Activated CD8-positive, alpha-beta T cell treated with anti-CD3 and anti-CD28 coated beads for 36 hours (primary cell): ENCODE measurements at regions not wholly inside any gene's neighbourhood (a gene's known extent, or its start where the extent isn't known, plus 50 kb on each side); places are given as distances from the start of the nearest gene placed in this dataset.
"Not testable (repeated sequence)": the region's sequence is repeated elsewhere in the genome, so short reads cannot be mapped to it uniquely, and the experiment has no call there.

Experiments used
- ATAC-seq: fragments of 200-7000 bp; cut with Tn5 transposase; one replicate; pipeline ENCODE4 v1.10.0; 2021; ENCODE audit warnings: mild to moderate bottlenecking, moderate library complexity
- CTCF ChIA-PET: fragments of 350-600 bp; sonication (Branson Sonifier 250); formaldehyde crosslinking; loops from one replicate; lab custom pipeline; 2021; ENCODE audit warnings: antibody characterized with exemption; lab: Charles Lee
- POLR2A ChIA-PET: fragments of 350-600 bp; sonication (Branson Sonifier 250); formaldehyde crosslinking; loops from one replicate; lab custom pipeline; 2021; ENCODE audit warnings: antibody characterized with exemption; lab: Charles Lee
- DNase-seq: peaks from one replicate; pipeline ENCODE4 v3.0.0-alpha.2; 2020
- H3K27ac Mint-ChIP-seq: one replicate; pipeline ENCODE4 v1.8.0; 2021; ENCODE audit warnings: mild to moderate bottlenecking, mixed read lengths
- H3K27me3 Mint-ChIP-seq: one replicate; pipeline ENCODE4 v1.8.0; 2021; ENCODE audit warnings: mixed read lengths
- H3K36me3 Mint-ChIP-seq: one replicate; pipeline ENCODE4 v1.8.0; 2021; ENCODE audit warnings: low read depth, mixed read lengths
- H3K4me1 Mint-ChIP-seq: one replicate; pipeline ENCODE4 v1.8.0; 2021; ENCODE audit warnings: low read depth, mixed read lengths
- H3K4me3 Mint-ChIP-seq: one replicate; pipeline ENCODE4 v1.8.0; 2021; ENCODE audit warnings: mild to moderate bottlenecking, moderate library complexity, mixed read lengths
- H3K9me3 Mint-ChIP-seq: one replicate; pipeline ENCODE4 v1.8.0; 2021; ENCODE audit warnings: mixed read lengths
- CTCF ChIP-seq: fragments of 200-600 bp; IDR thresholded peaks from one replicate; pipeline ENCODE4 v1.8.0; 2022; ENCODE audit warnings: antibody characterized with exemption, mild to moderate bottlenecking
- intact Hi-C: fragments of 100-400 bp; cut with micrococcal nuclease; formaldehyde crosslinking; loops from one replicate; pipeline ENCODE4 v1.10.0; 2022

GRCh38 chr2:160613466-160614153, 120.0 kb upstream of the RBMS1 start:
- intact Hi-C loops = no loop called here
- H3K27me3 Mint-ChIP-seq = peaks cover 2% of the 10 kb centered on the region
- H3K27ac Mint-ChIP-seq = no peak overlapping the region
- no peaks in the 10 kb centered on the region for H3K36me3 Mint-ChIP-seq
- POLR2A ChIA-PET = no interaction called here
- CTCF ChIA-PET = interaction anchor here (0.9 kb wide), 1 partner anchor 353 kb away, joined by 3 read pairs; no protein-coding TSS in a partner anchor
- ATAC-seq = peak; percentile 62
- no peak overlapping the region for H3K4me3 Mint-ChIP-seq
- H3K4me1 Mint-ChIP-seq = peaks cover 15% of the 10 kb centered on the region
- peaks cover 11% of the 10 kb centered on the region for H3K9me3 Mint-ChIP-seq
- no peak for DNase-seq
- TF ChIP-seq CTCF = no peak

DNA sequence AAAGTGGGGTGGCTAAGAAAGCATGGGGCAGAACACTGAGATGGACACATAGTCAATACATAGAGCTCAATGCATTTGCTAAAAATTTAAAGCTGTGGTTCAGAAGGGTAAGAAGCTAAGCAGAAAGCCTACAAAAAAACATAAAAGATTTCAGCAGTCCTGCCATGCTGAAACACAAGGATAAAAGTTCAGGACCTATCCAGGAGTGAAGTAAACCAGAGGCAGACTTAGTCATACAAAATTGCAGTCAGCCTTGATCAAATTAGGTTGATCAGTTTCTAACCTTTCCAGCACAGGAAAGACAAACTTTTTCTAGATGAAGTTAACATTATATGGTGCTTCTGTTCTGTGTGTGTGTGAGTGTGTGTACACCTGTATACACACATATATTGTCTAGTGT, 120.8 kb upstream of the RBMS1 start:
- Mint-ChIP-seq H3K27me3 (peaks cover 2% of the 10 kb centered on the region), H3K36me3 (no peaks in the 10 kb centered on the region), H3K9me3 (peaks cover 11% of the 10 kb centered on the region), H3K4me1 (peaks cover 9% of the 10 kb centered on the region), H3K4me3 (no peak overlapping the region), H3K27ac (no peak overlapping the region)
- intact Hi-C loops = no loop called here
- ChIA-PET POLR2A (no interaction called here), CTCF (interaction anchor here (1.0 kb wide), 1 partner anchor 17 kb away, joined by 4 read pairs; no protein-coding TSS in a partner anchor)
- DNase-seq = no peak
- TF ChIP-seq CTCF = no peak
- no peak for ATAC-seq

DNA sequence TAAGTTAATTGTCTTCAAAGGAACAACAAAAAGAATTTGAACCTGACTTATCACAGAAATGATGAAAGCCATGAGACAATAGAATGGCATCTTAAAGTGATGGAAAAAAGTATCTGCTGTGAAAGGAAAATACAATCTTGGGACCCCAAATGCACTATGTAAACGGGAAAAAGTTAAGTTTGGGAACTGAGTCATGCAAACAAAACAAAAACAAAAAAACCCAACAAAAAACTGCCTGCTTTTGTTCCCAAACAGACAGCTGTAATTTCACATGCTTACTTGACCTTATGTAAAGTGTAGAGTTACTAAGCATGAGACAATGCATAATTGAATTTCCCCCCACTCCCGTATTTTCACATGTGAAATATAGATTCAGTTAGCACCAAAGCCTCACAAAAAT, 122.1 kb upstream of the RBMS1 start:
- Mint-ChIP-seq H3K27me3 (peaks cover 2% of the 10 kb centered on the region), H3K27ac (no peak overlapping the region), H3K4me3 (no peak overlapping the region), H3K36me3 (no peaks in the 10 kb centered on the region), H3K9me3 (peaks cover 11% of the 10 kb centered on the region), H3K4me1 (peaks cover 5% of the 10 kb centered on the region)
- ATAC-seq (no peak), DNase-seq (no peak)
- intact Hi-C loops = no loop called here
- POLR2A ChIA-PET = no interaction called here
- no peak for TF ChIP-seq CTCF
- CTCF ChIA-PET = no interaction called here

DNA sequence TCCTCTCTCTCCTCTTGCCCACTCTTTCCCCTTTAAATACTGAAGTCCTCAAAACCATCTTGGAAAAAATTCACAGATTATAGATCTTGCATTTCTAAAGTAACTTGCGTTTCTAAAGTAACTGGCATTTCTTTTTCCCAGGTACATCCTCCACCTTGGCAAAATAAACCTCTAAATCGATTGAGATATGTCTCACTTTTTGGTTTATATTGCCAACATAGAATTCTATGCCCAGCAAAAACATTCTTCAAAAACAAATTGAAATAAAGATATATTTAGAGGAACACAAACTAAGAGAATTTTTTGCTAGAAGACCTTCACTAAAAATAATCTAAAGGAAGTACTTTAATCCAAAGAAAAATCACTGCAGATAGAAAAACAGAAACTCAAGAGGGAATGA, 122.5 kb upstream of the RBMS1 start:
- ATAC-seq (no peak), DNase-seq (no peak)
- H3K9me3 Mint-ChIP-seq = peaks cover 11% of the 10 kb centered on the region
- no peaks in the 10 kb centered on the region for H3K36me3 Mint-ChIP-seq
- POLR2A ChIA-PET = no interaction called here
- H3K27ac Mint-ChIP-seq = no peak overlapping the region
- peaks cover 5% of the 10 kb centered on the region for H3K4me1 Mint-ChIP-seq
- intact Hi-C loops = no loop called here
- CTCF ChIA-PET = no interaction called here
- peaks cover 2% of the 10 kb centered on the region for H3K27me3 Mint-ChIP-seq
- H3K4me3 Mint-ChIP-seq = no peak overlapping the region
- TF ChIP-seq CTCF = no peak

DNA sequence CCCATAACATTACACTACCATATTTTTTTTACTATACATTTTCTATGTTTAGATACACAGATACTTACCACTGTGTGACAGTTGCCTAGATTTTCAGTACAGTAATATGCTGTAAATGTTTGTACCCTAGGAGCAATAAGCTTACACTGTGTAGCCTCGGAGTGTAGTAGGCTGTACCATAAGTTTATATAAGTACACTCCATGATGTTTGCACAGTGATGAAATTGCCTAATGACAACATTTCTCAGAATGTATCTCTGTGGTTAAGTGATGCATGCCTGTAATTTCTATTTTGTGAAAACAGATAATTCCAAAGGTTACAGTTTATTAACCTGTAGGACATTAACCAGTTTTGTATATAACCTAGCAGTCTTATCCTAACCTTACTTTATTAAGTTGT, 128.1 kb upstream of the RBMS1 start:
- H3K27ac Mint-ChIP-seq = no peak overlapping the region
- POLR2A ChIA-PET = no interaction called here
- no peaks in the 10 kb centered on the region for H3K27me3 Mint-ChIP-seq
- H3K4me3 Mint-ChIP-seq = no peak overlapping the region
- intact Hi-C loops = no loop called here
- H3K4me1 Mint-ChIP-seq = no peaks in the 10 kb centered on the region
- CTCF ChIA-PET = no interaction called here
- DNase-seq (no peak), ATAC-seq (no peak)
- H3K36me3 Mint-ChIP-seq = no peaks in the 10 kb centered on the region
- no peak for TF ChIP-seq CTCF
- H3K9me3 Mint-ChIP-seq = peaks cover 3% of the 10 kb centered on the region

DNA sequence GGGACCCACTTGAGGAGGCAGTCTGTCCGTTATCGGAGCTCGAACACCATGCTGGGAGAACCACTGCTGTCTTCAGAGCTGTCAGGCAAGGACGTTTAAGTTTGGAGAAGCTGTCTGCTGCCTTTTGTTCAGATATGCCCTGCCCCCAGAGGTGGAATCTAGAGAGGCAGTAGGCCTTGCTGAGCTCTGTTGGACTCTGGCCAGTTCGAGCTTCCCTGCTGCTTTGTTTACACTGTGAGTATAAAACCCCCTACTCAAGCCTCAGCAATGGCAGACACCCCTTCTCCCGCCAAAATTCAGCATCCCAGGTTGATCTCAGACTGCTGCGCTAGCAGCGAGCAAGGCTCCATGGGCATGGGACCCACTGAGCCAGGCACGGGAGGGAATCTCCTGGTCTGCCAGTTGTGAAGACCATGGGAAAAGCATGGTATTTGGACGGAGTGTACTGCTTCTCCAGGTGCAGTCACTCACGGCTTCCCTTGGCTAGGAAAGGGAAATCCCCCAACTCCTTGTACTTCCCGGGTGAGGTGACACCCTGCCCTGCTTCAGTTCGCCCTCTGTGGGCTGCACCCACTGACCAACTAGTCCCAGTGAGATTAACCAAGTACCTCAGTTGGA, 134.5 kb upstream of the RBMS1 start:
- H3K27ac Mint-ChIP-seq, CTCF ChIA-PET, intact Hi-C loops, H3K27me3 Mint-ChIP-seq, H3K9me3 Mint-ChIP-seq, H3K36me3 Mint-ChIP-seq, H3K4me3 Mint-ChIP-seq, DNase-seq, ATAC-seq, H3K4me1 Mint-ChIP-seq: not testable (repeated sequence)
- POLR2A ChIA-PET = interaction anchor here (1.4 kb wide), 1 partner anchor 11 kb away, joined by 3 read pairs; no protein-coding TSS in a partner anchor
